ENCODE measurements at regions not wholly inside any gene's neighbourhood (a gene's known extent, or its start where the extent isn't known, plus 50 kb on each side); places are given as distances from the start of the nearest gene placed in this dataset.

DNA sequence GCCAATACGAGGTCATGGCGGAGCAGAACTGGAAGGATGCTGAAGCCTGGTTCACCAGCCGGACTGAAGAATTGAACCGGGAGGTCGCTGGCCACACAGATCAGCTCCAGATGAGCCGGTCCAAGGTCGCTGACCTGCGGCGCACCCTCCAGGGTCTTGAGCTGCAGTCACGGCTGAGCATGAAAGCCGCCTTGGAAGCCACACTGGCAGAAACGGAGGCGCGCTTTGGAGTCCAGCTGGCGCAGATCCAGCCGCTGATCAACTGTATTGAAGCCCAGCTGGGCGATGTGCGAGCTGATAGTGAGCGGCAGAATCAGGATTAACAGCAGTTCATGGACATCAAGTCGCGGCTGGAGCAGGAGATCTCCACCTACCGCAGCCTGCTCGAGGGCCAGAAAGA is 296.9 kb downstream of the OGFRL1 start:
- no peak overlapping the region for H3K27ac ChIP-seq (ENCODE audit: insufficient read depth, low read depth, low read length)
- H3K79me2 ChIP-seq (ENCODE audit: control insufficient read depth, insufficient read depth, low read length), result no peaks in the 10 kb centered on the region
- H3K27me3 ChIP-seq (ENCODE audit: control insufficient read depth in 2 of 2, insufficient read depth in 2 of 2, low read length in 2 of 2), result peaks cover 3 to 8% of the 10 kb centered on the region in 2 experiments
- H2AFZ ChIP-seq (ENCODE audit: low read depth, low read length), result no peak overlapping the region
- FAIRE-seq (no peak), DNase-seq (ENCODE audit: low read depth, low spot score) (no peak)
- H3K4me3 ChIP-seq (replicated peaks in 1 of 3; ENCODE audit: insufficient read depth in 1 of 3, low read depth in 1 of 3, low read length in 3 of 3), result no peak overlapping the region
- BruUV-seq (replicated peaks), result no TSS peak
- dilution Hi-C loops (cut with MboI; ENCODE audit: extremely low pct_ligation_motif_present, low sequenced_read_pairs), result no loop called here
- intact Hi-C loops (cut with micrococcal nuclease), result no loop called here
- ChIA-PET POLR2A (no interaction called here), CTCF (no interaction called here)
- TF ChIP-seq MYC (IDR thresholded peaks at IDR 0.05; ENCODE audit: low read depth, low read length) (no peak), MAX (IDR thresholded peaks at IDR 0.05; ENCODE audit: insufficient read depth, insufficient read length) (no peak), GATA2 (IDR thresholded peaks at IDR 0.05; ENCODE audit: insufficient read depth, insufficient read length, low read depth, low read length) (no peak), CTCF (IDR thresholded peaks at IDR 0.05; ENCODE audit: extremely low read depth in 1 of 2, insufficient read depth in 1 of 2, low read depth in 1 of 2, low read length in 2 of 2) (no peak), FOS (IDR thresholded peaks at IDR 0.05; ENCODE audit: borderline replicate concordance, insufficient read depth, low read length) (no peak), EZH2 (IDR thresholded peaks at IDR 0.05; ENCODE audit: borderline replicate concordance, low read depth, low read length, severe bottlenecking) (no peak), POLR2A (IDR thresholded peaks at IDR 0.05; ENCODE audit: low read depth, low read length) (no peak), JUN (IDR thresholded peaks at IDR 0.05; ENCODE audit: borderline replicate concordance, insufficient read depth, insufficient read length, low read depth) (no peak), POLR2AphosphoS5 (IDR thresholded peaks at IDR 0.05; ENCODE audit: insufficient read depth, low read depth, low read length) (no peak)
- no peak overlapping the region for H3K9ac ChIP-seq (replicated peaks; ENCODE audit: extremely low read depth, insufficient read depth, low read length)
- no peaks in the 10 kb centered on the region for H3K9me3 ChIP-seq (replicated peaks; ENCODE audit: control insufficient read depth, insufficient read depth, low read length)
- no peaks in the 10 kb centered on the region for H3K4me1 ChIP-seq (ENCODE audit: control insufficient read depth, extremely low read depth, insufficient read depth, low read length)
- no peak overlapping the region for H3K4me2 ChIP-seq (ENCODE audit: insufficient read depth, low read length)
- no peaks in the 10 kb centered on the region for H4K20me1 ChIP-seq (replicated peaks; ENCODE audit: control insufficient read depth, extremely low read depth, insufficient read depth, low read length)
- no peaks in the 10 kb centered on the region for H3K36me3 ChIP-seq (ENCODE audit: control insufficient read depth in 2 of 2, extremely low read depth in 1 of 2, insufficient read depth in 2 of 2, low read length in 2 of 2)
- H3K9me1 ChIP-seq (replicated peaks; ENCODE audit: control insufficient read depth, extremely low read depth, insufficient read depth, low read length), result no peaks in the 10 kb centered on the region
